K562 (cell line): ENCODE measurements at regions not wholly inside any gene's neighbourhood (a gene's known extent, or its start where the extent isn't known, plus 50 kb on each side); places are given as distances from the start of the nearest gene placed in this dataset.

Source experiments
- CHCHD3 ChIP-seq: fragments of 250-450 bp; sonication (Bioruptor Pico); IDR thresholded peaks from 2 replicates; pipeline ENCODE4 v2.1.2; 2022; ENCODE audit warnings: mild to moderate bottlenecking
- FOXP1 ChIP-seq: sonication (generic); formaldehyde crosslinking; IDR thresholded peaks from 2 replicates; pipeline ENCODE4 v1.8.0; 2022; ENCODE audit warnings: mild to moderate bottlenecking, missing genetic modification reagents
- GABPB1 ChIP-seq: sonication (generic); formaldehyde crosslinking; IDR thresholded peaks from 2 replicates; pipeline ENCODE4 v1.8.0; 2022; ENCODE audit warnings: mild to moderate bottlenecking, missing genetic modification reagents
- MLX ChIP-seq, 2 experiments: fragments of 450-650 bp in 1 of 2; sonication (generic) in 1 of 2; formaldehyde crosslinking; conservative IDR thresholded peaks; 2 replicates each; pipeline versions ENCODE4 v1.4.0 to v1.8.1; 2020 to 2022; ENCODE audit warnings: mild to moderate bottlenecking in 1 of 2, missing genetic modification reagents in 1 of 2
- NUFIP1 ChIP-seq: fragments of 450-650 bp; IDR thresholded peaks from 2 replicates; pipeline ENCODE4 v1.6.1; 2018; ENCODE audit not compliant: partially characterized antibody
- SNAPC5 ChIP-seq: fragments of 250-450 bp; sonication (Bioruptor Pico); IDR thresholded peaks from 2 replicates; pipeline ENCODE4 v1.8.0; 2021; ENCODE audit warnings: moderate library complexity, mild to moderate bottlenecking, inconsistent platforms
- TEAD4 ChIP-seq, 2 experiments: sonication (generic) in 1 of 2; formaldehyde crosslinking in 1 of 2; IDR thresholded peaks; 2 replicates each; pipeline versions ENCODE4 v1.6.1 to v1.8.0; 2012 to 2022; ENCODE audit warnings: borderline replicate concordance in 1 of 2, inconsistent platforms in 1 of 2, low read length in 1 of 2, mild to moderate bottlenecking in 1 of 2, missing genetic modification reagents in 1 of 2
- THRA ChIP-seq: fragments of 450-650 bp; IDR thresholded peaks from 2 replicates; pipeline ENCODE4 v1.6.1; 2017; ENCODE audit warnings: mild to moderate bottlenecking, moderate library complexity
- ZNF76 ChIP-seq: fragments of 250-450 bp; sonication (Bioruptor Pico); IDR thresholded peaks from 2 replicates; pipeline ENCODE4 v1.4.0; 2020; ENCODE audit warnings: mild to moderate bottlenecking, moderate library complexity, borderline replicate concordance
- TF ChIP-seq, protein P1 (sequence below), 2 experiments: fragments of 450-650 bp in 1 of 2; sonication (generic) in 1 of 2; formaldehyde crosslinking in 1 of 2; IDR thresholded peaks; 2 replicates each; pipeline versions ENCODE4 v1.7.1 to v1.9.0; 2016 to 2022; ENCODE audit warnings: inconsistent platforms in 1 of 2, mild to moderate bottlenecking in 1 of 2, missing genetic modification reagents in 1 of 2
- TF ChIP-seq, protein P2 (sequence below): fragments of 250-450 bp; sonication (Bioruptor Pico); IDR thresholded peaks from 2 replicates; pipeline ENCODE4 v1.4.0; 2020; ENCODE audit warnings: mild to moderate bottlenecking, moderate library complexity
- TF ChIP-seq, protein P3 (sequence below): fragments of 250-450 bp; sonication (Bioruptor Pico); IDR thresholded peaks from 2 replicates; pipeline ENCODE4 v1.5.0; 2021

DNA sequence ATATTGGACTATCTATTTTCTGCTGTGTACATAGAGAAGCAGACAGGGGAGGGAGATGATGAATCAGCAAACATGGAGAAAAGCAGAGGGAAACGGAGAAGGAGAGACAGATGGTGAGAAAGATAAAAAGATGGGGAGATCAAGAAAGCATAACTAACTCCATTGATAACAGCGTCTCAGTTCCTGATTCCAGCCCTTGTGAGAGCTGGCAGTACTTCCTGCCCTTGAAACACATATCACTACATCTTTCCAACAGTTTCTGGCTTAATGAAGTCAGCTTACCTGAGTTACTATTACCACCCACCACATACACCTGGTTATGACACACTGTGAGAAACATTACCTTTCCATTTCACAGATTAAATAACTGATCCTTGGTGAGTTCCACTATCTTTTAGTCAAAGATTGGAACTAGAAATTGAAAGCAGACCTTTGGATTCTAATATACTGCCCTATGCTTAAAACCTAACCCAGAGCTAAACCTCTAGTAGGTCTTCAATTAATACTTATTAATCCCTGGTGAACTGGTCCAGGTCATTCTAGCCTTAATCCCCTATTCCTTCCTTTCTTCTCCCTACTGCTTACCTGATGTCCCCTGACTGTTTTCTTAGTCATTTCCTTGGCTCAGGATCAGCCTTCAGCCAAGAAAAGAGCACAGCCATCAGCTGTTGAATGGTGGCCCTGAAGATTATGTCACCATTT, 346.6 kb upstream of the CCL2 start (continued):
- no peak for TF ChIP-seq THRA
- TF ChIP-seq, protein P1, sequence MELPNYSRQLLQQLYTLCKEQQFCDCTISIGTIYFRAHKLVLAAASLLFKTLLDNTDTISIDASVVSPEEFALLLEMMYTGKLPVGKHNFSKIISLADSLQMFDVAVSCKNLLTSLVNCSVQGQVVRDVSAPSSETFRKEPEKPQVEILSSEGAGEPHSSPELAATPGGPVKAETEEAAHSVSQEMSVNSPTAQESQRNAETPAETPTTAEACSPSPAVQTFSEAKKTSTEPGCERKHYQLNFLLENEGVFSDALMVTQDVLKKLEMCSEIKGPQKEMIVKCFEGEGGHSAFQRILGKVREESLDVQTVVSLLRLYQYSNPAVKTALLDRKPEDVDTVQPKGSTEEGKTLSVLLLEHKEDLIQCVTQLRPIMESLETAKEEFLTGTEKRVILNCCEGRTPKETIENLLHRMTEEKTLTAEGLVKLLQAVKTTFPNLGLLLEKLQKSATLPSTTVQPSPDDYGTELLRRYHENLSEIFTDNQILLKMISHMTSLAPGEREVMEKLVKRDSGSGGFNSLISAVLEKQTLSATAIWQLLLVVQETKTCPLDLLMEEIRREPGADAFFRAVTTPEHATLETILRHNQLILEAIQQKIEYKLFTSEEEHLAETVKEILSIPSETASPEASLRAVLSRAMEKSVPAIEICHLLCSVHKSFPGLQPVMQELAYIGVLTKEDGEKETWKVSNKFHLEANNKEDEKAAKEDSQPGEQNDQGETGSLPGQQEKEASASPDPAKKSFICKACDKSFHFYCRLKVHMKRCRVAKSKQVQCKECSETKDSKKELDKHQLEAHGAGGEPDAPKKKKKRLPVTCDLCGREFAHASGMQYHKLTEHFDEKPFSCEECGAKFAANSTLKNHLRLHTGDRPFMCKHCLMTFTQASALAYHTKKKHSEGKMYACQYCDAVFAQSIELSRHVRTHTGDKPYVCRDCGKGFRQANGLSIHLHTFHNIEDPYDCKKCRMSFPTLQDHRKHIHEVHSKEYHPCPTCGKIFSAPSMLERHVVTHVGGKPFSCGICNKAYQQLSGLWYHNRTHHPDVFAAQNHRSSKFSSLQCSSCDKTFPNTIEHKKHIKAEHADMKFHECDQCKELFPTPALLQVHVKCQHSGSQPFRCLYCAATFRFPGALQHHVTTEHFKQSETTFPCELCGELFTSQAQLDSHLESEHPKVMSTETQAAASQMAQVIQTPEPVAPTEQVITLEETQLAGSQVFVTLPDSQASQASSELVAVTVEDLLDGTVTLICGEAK (IDR thresholded peaks at IDR 0.05): no peak
- TF ChIP-seq, protein P1 (CRISPR knock-in tag; IDR thresholded peaks at IDR 0.05): no peak
- TF ChIP-seq SNAPC5 (CRISPR knock-in tag): peak; percentile 76
- TF ChIP-seq ZNF76 (CRISPR knock-in tag): peak; percentile 99
- TF ChIP-seq NUFIP1: no peak
- TF ChIP-seq FOXP1: no peak
- no peak for TF ChIP-seq CHCHD3 (CRISPR knock-in tag)
- TF ChIP-seq GABPB1 (CRISPR knock-in tag): no peak
- TF ChIP-seq MLX (CRISPR knock-in tag; conservative IDR thresholded peaks at IDR 0.05): no peak
- TF ChIP-seq, protein P2, sequence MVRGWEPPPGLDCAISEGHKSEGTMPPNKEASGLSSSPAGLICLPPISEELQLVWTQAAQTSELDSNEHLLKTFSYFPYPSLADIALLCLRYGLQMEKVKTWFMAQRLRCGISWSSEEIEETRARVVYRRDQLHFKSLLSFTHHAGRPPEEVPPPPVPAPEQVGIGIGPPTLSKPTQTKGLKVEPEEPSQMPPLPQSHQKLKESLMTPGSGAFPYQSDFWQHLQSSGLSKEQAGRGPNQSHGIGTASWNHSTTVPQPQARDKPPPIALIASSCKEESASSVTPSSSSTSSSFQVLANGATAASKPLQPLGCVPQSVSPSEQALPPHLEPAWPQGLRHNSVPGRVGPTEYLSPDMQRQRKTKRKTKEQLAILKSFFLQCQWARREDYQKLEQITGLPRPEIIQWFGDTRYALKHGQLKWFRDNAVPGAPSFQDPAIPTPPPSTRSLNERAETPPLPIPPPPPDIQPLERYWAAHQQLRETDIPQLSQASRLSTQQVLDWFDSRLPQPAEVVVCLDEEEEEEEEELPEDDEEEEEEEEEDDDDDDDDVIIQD (CRISPR knock-in tag): peak; percentile 98
- TF ChIP-seq, protein P3, sequence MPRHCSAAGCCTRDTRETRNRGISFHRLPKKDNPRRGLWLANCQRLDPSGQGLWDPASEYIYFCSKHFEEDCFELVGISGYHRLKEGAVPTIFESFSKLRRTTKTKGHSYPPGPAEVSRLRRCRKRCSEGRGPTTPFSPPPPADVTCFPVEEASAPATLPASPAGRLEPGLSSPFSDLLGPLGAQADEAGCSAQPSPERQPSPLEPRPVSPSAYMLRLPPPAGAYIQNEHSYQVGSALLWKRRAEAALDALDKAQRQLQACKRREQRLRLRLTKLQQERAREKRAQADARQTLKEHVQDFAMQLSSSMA (CRISPR knock-in tag): peak; percentile 86
- peak; percentile 78; the same call in 1 of the 2 replicates for TF ChIP-seq TEAD4 (IDR thresholded peaks at IDR 0.05; ENCODE audit: low read length)
- no peak for TF ChIP-seq TEAD4 (CRISPR knock-in tag; IDR thresholded peaks at IDR 0.05; ENCODE audit: borderline replicate concordance)
